ENCODE measurements at regions not wholly inside any gene's neighbourhood (a gene's known extent, or its start where the extent isn't known, plus 50 kb on each side); places are given as distances from the start of the nearest gene placed in this dataset.

GRCh38 chr5:146940295-146940694, 61.7 kb upstream of the PPP2R2B start:
- TF ChIP-seq POLR2AphosphoS5 (IDR thresholded peaks at IDR 0.05; ENCODE audit: low read depth, low read length) (no peak), TAF1 (IDR thresholded peaks at IDR 0.05; ENCODE audit: low read depth, low read length) (no peak), POLR2A (IDR thresholded peaks at IDR 0.05; ENCODE audit: low read depth, low read length) (no peak), PAX5 (IDR thresholded peaks at IDR 0.05; ENCODE audit: insufficient read depth, low read length, severe bottlenecking) (no peak), SPI1 (IDR thresholded peaks at IDR 0.05; ENCODE audit: low read depth, low read length) (no peak), POU2F2 (IDR thresholded peaks at IDR 0.05; ENCODE audit: low read depth, low read length) (no peak)
- DNase-seq (ENCODE audit: insufficient read length, low spot score), result no peak
- FAIRE-seq, result no peak

- no peak for TF ChIP-seq POU2F2 (IDR thresholded peaks at IDR 0.05; ENCODE audit: low read depth, low read length)
- TF ChIP-seq TAF1 (IDR thresholded peaks at IDR 0.05; ENCODE audit: low read depth, low read length), result no peak
- TF ChIP-seq POLR2A (IDR thresholded peaks at IDR 0.05; ENCODE audit: low read depth, low read length), result no peak
- TF ChIP-seq PAX5 (IDR thresholded peaks at IDR 0.05; ENCODE audit: insufficient read depth, low read length, severe bottlenecking), result no peak
- TF ChIP-seq SPI1 (IDR thresholded peaks at IDR 0.05; ENCODE audit: low read depth, low read length), result no peak
- DNase-seq (ENCODE audit: insufficient read length, low spot score), result no peak
- FAIRE-seq, result no peak
Observed at GRCh38 chr5:146944019-146944418, 65.5 kb upstream of the PPP2R2B start.

- DNase-seq (ENCODE audit: insufficient read length, low spot score) (no peak), FAIRE-seq (no peak)
- TF ChIP-seq PAX5 (IDR thresholded peaks at IDR 0.05; ENCODE audit: insufficient read depth, low read length, severe bottlenecking) (no peak), TAF1 (IDR thresholded peaks at IDR 0.05; ENCODE audit: low read depth, low read length) (no peak), SPI1 (IDR thresholded peaks at IDR 0.05; ENCODE audit: low read depth, low read length) (no peak), POU2F2 (IDR thresholded peaks at IDR 0.05; ENCODE audit: low read depth, low read length) (no peak), POLR2A (IDR thresholded peaks at IDR 0.05; ENCODE audit: low read depth, low read length) (no peak), POLR2AphosphoS5 (IDR thresholded peaks at IDR 0.05; ENCODE audit: low read depth, low read length) (no peak)
Observed at GRCh38 chr5:146944764-146945616, 66.4 kb upstream of the PPP2R2B start.

- TF ChIP-seq SPI1 (IDR thresholded peaks at IDR 0.05; ENCODE audit: low read depth, low read length) (no peak), POLR2AphosphoS5 (IDR thresholded peaks at IDR 0.05; ENCODE audit: low read depth, low read length) (no peak), POU2F2 (IDR thresholded peaks at IDR 0.05; ENCODE audit: low read depth, low read length) (no peak), PAX5 (IDR thresholded peaks at IDR 0.05; ENCODE audit: insufficient read depth, low read length, severe bottlenecking) (no peak), TAF1 (IDR thresholded peaks at IDR 0.05; ENCODE audit: low read depth, low read length) (no peak), POLR2A (IDR thresholded peaks at IDR 0.05; ENCODE audit: low read depth, low read length) (no peak)
- FAIRE-seq (no peak), DNase-seq (ENCODE audit: insufficient read length, low spot score) (no peak)
Observed at GRCh38 chr5:146945617-146946084, 67.1 kb upstream of the PPP2R2B start.

GRCh38 chr5:146947181-146947941, 68.8 kb upstream of the PPP2R2B start:
- FAIRE-seq (no peak), DNase-seq (ENCODE audit: insufficient read length, low spot score) (no peak)
- peak; percentile 49 for TF ChIP-seq SPI1 (IDR thresholded peaks at IDR 0.05; ENCODE audit: low read depth, low read length)
- TF ChIP-seq TAF1 (IDR thresholded peaks at IDR 0.05; ENCODE audit: low read depth, low read length), result no peak

GRCh38 chr5:146948666-146949065, 70.1 kb upstream of the PPP2R2B start:
- TF ChIP-seq POLR2AphosphoS5 (IDR thresholded peaks at IDR 0.05; ENCODE audit: low read depth, low read length), result no peak
- no peak for TF ChIP-seq PAX5 (IDR thresholded peaks at IDR 0.05; ENCODE audit: insufficient read depth, low read length, severe bottlenecking)
- no peak for TF ChIP-seq POLR2A (IDR thresholded peaks at IDR 0.05; ENCODE audit: low read depth, low read length)
- TF ChIP-seq TAF1 (IDR thresholded peaks at IDR 0.05; ENCODE audit: low read depth, low read length), result no peak
- no peak for TF ChIP-seq SPI1 (IDR thresholded peaks at IDR 0.05; ENCODE audit: low read depth, low read length)
- no peak for TF ChIP-seq POU2F2 (IDR thresholded peaks at IDR 0.05; ENCODE audit: low read depth, low read length)
- FAIRE-seq (no peak), DNase-seq (ENCODE audit: insufficient read length, low spot score) (no peak)

- no peak for DNase-seq (ENCODE audit: insufficient read length, low spot score)
- TF ChIP-seq POLR2AphosphoS5 (IDR thresholded peaks at IDR 0.05; ENCODE audit: low read depth, low read length), result no peak
- no peak for TF ChIP-seq PAX5 (IDR thresholded peaks at IDR 0.05; ENCODE audit: insufficient read depth, low read length, severe bottlenecking)
- TF ChIP-seq TAF1 (IDR thresholded peaks at IDR 0.05; ENCODE audit: low read depth, low read length), result no peak
- no peak for TF ChIP-seq POU2F2 (IDR thresholded peaks at IDR 0.05; ENCODE audit: low read depth, low read length)
- no peak for TF ChIP-seq POLR2A (IDR thresholded peaks at IDR 0.05; ENCODE audit: low read depth, low read length)
- no peak for TF ChIP-seq SPI1 (IDR thresholded peaks at IDR 0.05; ENCODE audit: low read depth, low read length)
- FAIRE-seq, result no peak
Observed at GRCh38 chr5:146952168-146952567, 73.6 kb upstream of the PPP2R2B start.

GRCh38 chr5:146956217-146956616, 77.7 kb upstream of the PPP2R2B start:
- TF ChIP-seq SPI1 (IDR thresholded peaks at IDR 0.05; ENCODE audit: low read depth, low read length) (no peak), TAF1 (IDR thresholded peaks at IDR 0.05; ENCODE audit: low read depth, low read length) (no peak), POU2F2 (IDR thresholded peaks at IDR 0.05; ENCODE audit: low read depth, low read length) (no peak), POLR2A (IDR thresholded peaks at IDR 0.05; ENCODE audit: low read depth, low read length) (no peak), PAX5 (IDR thresholded peaks at IDR 0.05; ENCODE audit: insufficient read depth, low read length, severe bottlenecking) (no peak), POLR2AphosphoS5 (IDR thresholded peaks at IDR 0.05; ENCODE audit: low read depth, low read length) (no peak)
- no peak for DNase-seq (ENCODE audit: insufficient read length, low spot score)
- no peak for FAIRE-seq

- TF ChIP-seq POLR2AphosphoS5 (IDR thresholded peaks at IDR 0.05; ENCODE audit: low read depth, low read length) (no peak), TAF1 (IDR thresholded peaks at IDR 0.05; ENCODE audit: low read depth, low read length) (no peak), POLR2A (IDR thresholded peaks at IDR 0.05; ENCODE audit: low read depth, low read length) (no peak), POU2F2 (IDR thresholded peaks at IDR 0.05; ENCODE audit: low read depth, low read length) (no peak), SPI1 (IDR thresholded peaks at IDR 0.05; ENCODE audit: low read depth, low read length) (no peak), PAX5 (IDR thresholded peaks at IDR 0.05; ENCODE audit: insufficient read depth, low read length, severe bottlenecking) (no peak)
- no peak for FAIRE-seq
Observed at GRCh38 chr5:146959360-146959759, 80.8 kb upstream of the PPP2R2B start.

More at GRCh38 chr5:146959360-146959759, 80.8 kb upstream of the PPP2R2B start:
- DNase-seq (ENCODE audit: insufficient read length, low spot score), result no peak

All from GM12891 (cell line).